ENCODE measurements at regions not wholly inside any gene's neighbourhood (a gene's known extent, or its start where the extent isn't known, plus 50 kb on each side); places are given as distances from the start of the nearest gene placed in this dataset.

DNA sequence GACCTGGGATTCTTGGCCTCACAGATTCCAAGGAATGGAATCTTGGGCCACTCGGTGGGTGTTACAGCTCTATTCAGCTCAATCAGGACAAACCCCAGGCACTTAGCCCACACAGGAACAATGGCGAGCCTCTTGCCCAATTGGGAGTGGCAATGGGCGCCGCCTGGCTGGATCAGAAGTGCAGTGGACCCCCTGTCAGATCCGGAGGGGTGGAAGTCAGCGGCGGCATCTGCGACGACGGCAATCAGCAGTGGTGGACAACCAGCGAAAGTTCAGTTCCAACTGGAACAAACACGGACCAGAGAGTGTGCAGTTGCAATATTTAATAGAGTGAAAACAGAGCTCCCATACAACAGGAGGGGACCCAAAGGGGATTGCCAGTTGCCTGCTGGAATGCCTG is 378.3 kb downstream of the CDH9 start:
- Histone ChIP-seq H2AFZ (ENCODE audit: low read depth, low read length) (no peak overlapping the region), H3K4me2 (ENCODE audit: low read length) (no peak overlapping the region), H3K9ac (ENCODE audit: low read length) (no peak overlapping the region), H4K20me1 (ENCODE audit: insufficient read depth) (no peaks in the 10 kb centered on the region), H3K27ac (ENCODE audit: low read length) (no peak overlapping the region), H3K27me3 (ENCODE audit: insufficient read depth, low read depth, low read length) (no peaks in the 10 kb centered on the region), H3F3A (ENCODE audit: insufficient read depth, low read length, poor library complexity, severe bottlenecking) (no peaks in the 10 kb centered on the region), H3K4me3 (ENCODE audit: low read length) (no peak overlapping the region), H3K79me2 (replicated peaks; ENCODE audit: insufficient read depth, low read length) (no peaks in the 10 kb centered on the region), H3K36me3 (ENCODE audit: insufficient read depth, low read length) (no peaks in the 10 kb centered on the region), H3K9me3 (ENCODE audit: low read length) (no peaks in the 10 kb centered on the region), H3K9me2 (ENCODE audit: insufficient read depth, low read length) (no peaks in the 10 kb centered on the region)
- TF ChIP-seq EZH2 (IDR thresholded peaks at IDR 0.05; ENCODE audit: borderline replicate concordance, insufficient read depth, low read length, poor library complexity, severe bottlenecking) = no peak
- TF ChIP-seq, protein P1, sequence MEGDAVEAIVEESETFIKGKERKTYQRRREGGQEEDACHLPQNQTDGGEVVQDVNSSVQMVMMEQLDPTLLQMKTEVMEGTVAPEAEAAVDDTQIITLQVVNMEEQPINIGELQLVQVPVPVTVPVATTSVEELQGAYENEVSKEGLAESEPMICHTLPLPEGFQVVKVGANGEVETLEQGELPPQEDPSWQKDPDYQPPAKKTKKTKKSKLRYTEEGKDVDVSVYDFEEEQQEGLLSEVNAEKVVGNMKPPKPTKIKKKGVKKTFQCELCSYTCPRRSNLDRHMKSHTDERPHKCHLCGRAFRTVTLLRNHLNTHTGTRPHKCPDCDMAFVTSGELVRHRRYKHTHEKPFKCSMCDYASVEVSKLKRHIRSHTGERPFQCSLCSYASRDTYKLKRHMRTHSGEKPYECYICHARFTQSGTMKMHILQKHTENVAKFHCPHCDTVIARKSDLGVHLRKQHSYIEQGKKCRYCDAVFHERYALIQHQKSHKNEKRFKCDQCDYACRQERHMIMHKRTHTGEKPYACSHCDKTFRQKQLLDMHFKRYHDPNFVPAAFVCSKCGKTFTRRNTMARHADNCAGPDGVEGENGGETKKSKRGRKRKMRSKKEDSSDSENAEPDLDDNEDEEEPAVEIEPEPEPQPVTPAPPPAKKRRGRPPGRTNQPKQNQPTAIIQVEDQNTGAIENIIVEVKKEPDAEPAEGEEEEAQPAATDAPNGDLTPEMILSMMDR (IDR thresholded peaks at IDR 0.05; ENCODE audit: poor library complexity, severe bottlenecking) = no peak
- no peak for TF ChIP-seq TAF1 (IDR thresholded peaks at IDR 0.05; ENCODE audit: low read depth)
- TF ChIP-seq, protein P2, sequence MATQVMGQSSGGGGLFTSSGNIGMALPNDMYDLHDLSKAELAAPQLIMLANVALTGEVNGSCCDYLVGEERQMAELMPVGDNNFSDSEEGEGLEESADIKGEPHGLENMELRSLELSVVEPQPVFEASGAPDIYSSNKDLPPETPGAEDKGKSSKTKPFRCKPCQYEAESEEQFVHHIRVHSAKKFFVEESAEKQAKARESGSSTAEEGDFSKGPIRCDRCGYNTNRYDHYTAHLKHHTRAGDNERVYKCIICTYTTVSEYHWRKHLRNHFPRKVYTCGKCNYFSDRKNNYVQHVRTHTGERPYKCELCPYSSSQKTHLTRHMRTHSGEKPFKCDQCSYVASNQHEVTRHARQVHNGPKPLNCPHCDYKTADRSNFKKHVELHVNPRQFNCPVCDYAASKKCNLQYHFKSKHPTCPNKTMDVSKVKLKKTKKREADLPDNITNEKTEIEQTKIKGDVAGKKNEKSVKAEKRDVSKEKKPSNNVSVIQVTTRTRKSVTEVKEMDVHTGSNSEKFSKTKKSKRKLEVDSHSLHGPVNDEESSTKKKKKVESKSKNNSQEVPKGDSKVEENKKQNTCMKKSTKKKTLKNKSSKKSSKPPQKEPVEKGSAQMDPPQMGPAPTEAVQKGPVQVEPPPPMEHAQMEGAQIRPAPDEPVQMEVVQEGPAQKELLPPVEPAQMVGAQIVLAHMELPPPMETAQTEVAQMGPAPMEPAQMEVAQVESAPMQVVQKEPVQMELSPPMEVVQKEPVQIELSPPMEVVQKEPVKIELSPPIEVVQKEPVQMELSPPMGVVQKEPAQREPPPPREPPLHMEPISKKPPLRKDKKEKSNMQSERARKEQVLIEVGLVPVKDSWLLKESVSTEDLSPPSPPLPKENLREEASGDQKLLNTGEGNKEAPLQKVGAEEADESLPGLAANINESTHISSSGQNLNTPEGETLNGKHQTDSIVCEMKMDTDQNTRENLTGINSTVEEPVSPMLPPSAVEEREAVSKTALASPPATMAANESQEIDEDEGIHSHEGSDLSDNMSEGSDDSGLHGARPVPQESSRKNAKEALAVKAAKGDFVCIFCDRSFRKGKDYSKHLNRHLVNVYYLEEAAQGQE (IDR thresholded peaks at IDR 0.05; ENCODE audit: borderline replicate concordance) = no peak
- TF ChIP-seq POLR2AphosphoS5 (IDR thresholded peaks at IDR 0.05) = no peak
- TF ChIP-seq EP300 (conservative IDR thresholded peaks at IDR 0.05; ENCODE audit: poor library complexity, severe bottlenecking) = no peak
- TF ChIP-seq SMC3 (conservative IDR thresholded peaks at IDR 0.05; ENCODE audit: poor library complexity) = no peak
- no peak for TF ChIP-seq MXI1 (conservative IDR thresholded peaks at IDR 0.05; ENCODE audit: poor library complexity, severe bottlenecking)
- TF ChIP-seq RAD21 (conservative IDR thresholded peaks at IDR 0.05) = no peak

DNA sequence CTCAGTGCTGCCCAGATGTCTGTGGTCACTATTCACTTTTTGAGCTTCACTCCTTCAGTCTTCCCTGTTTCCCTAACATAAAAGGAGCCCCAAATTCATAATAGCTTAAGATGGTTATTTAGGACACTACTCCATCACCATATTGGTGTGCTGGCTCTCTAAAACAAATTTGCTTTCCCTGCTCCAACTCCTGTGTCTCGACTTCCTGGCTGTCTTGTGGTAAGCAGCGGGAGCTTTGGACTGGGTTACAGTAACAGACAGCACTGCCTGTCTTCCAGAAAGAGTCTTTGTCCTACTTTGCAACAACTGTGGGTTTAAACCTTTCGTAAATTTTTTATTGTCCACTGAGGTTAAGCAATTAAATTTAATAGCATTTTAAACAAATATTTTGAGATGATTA is 389.4 kb downstream of the CDH9 start:
- H3K36me3 ChIP-seq (ENCODE audit: insufficient read depth, low read length) = no peaks in the 10 kb centered on the region
- H3K79me2 ChIP-seq (replicated peaks; ENCODE audit: insufficient read depth, low read length) = no peaks in the 10 kb centered on the region
- H3K27me3 ChIP-seq (ENCODE audit: insufficient read depth, low read depth, low read length) = no peaks in the 10 kb centered on the region
- TF ChIP-seq, protein P2 (IDR thresholded peaks at IDR 0.05; ENCODE audit: borderline replicate concordance) = no peak
- TF ChIP-seq RAD21 (conservative IDR thresholded peaks at IDR 0.05) = no peak
- TF ChIP-seq MXI1 (conservative IDR thresholded peaks at IDR 0.05; ENCODE audit: poor library complexity, severe bottlenecking) = no peak
- TF ChIP-seq POLR2AphosphoS5 (IDR thresholded peaks at IDR 0.05) = no peak
- TF ChIP-seq SMC3 (conservative IDR thresholded peaks at IDR 0.05; ENCODE audit: poor library complexity) = no peak
- TF ChIP-seq EZH2 (IDR thresholded peaks at IDR 0.05; ENCODE audit: borderline replicate concordance, insufficient read depth, low read length, poor library complexity, severe bottlenecking) = no peak
- TF ChIP-seq TAF1 (IDR thresholded peaks at IDR 0.05; ENCODE audit: low read depth) = no peak
- H3K4me2 ChIP-seq (ENCODE audit: low read length) = no peak overlapping the region
- no peaks in the 10 kb centered on the region for H3K9me2 ChIP-seq (ENCODE audit: insufficient read depth, low read length)
- no peaks in the 10 kb centered on the region for H3K9me3 ChIP-seq (ENCODE audit: low read length)
- no peak overlapping the region for H3K4me3 ChIP-seq (ENCODE audit: low read length)
- H3K27ac ChIP-seq (ENCODE audit: low read length) = no peak overlapping the region
- no peaks in the 10 kb centered on the region for H4K20me1 ChIP-seq (ENCODE audit: insufficient read depth)
- H3K9ac ChIP-seq (ENCODE audit: low read length) = no peak overlapping the region
- no peak overlapping the region for H2AFZ ChIP-seq (ENCODE audit: low read depth, low read length)
- no peaks in the 10 kb centered on the region for H3F3A ChIP-seq (ENCODE audit: insufficient read depth, low read length, poor library complexity, severe bottlenecking)
